Neural progenitor cell (in vitro differentiated cells): ENCODE measurements at regions not wholly inside any gene's neighbourhood (a gene's known extent, or its start where the extent isn't known, plus 50 kb on each side); places are given as distances from the start of the nearest gene placed in this dataset.

Experiments
- DNase-seq: peaks from one replicate; pipeline ENCODE4 v3.0.0-alpha.2; 2016; ENCODE audit warnings: low spot score
- H2AFZ ChIP-seq: fragments of 200-600 bp; sonication (generic); replicated peaks from 2 replicates; pipeline ENCODE4 v1.6.1; 2016; ENCODE audit warnings: antibody characterized with exemption
- H3F3A ChIP-seq: fragments of 200-600 bp; sonication (generic); 2 replicates; pipeline ENCODE4 v1.6.1; 2016; ENCODE audit warnings: antibody characterized with exemption, low read depth
- H3K27ac ChIP-seq: fragments of 200-600 bp; sonication (generic); 2 replicates; pipeline ENCODE4 v1.5.1; 2016; ENCODE audit warnings: mild to moderate bottlenecking
- H3K27me3 ChIP-seq: fragments of 200-600 bp; sonication (generic); 2 replicates; pipeline ENCODE4 v1.6.1; 2016; ENCODE audit warnings: mild to moderate bottlenecking, moderate library complexity
- H3K36me3 ChIP-seq: fragments of 200-600 bp; sonication (generic); 2 replicates; pipeline ENCODE4 v1.5.1; 2016
- H3K4me1 ChIP-seq: fragments of 200-600 bp; sonication (generic); 2 replicates; pipeline ENCODE4 v1.6.1; 2016; ENCODE audit warnings: mixed run types
- H3K4me2 ChIP-seq: fragments of 200-600 bp; sonication (generic); 2 replicates; pipeline ENCODE4 v1.6.1; 2016
- H3K4me3 ChIP-seq: fragments of 200-600 bp; sonication (generic); 2 replicates; pipeline ENCODE4 v1.5.1; 2016
- H3K79me2 ChIP-seq: fragments of 200-600 bp; sonication (generic); 2 replicates; pipeline ENCODE4 v1.6.1; 2016; ENCODE audit warnings: low read depth
- H3K9ac ChIP-seq: fragments of 200-600 bp; sonication (generic); 2 replicates; pipeline ENCODE4 v1.6.1; 2016
- H3K9me3 ChIP-seq: fragments of 200-600 bp; sonication (generic); 2 replicates; pipeline ENCODE4 v1.5.1; 2016; ENCODE audit warnings: low read depth
- H4K20me1 ChIP-seq: fragments of 200-600 bp; sonication (generic); 2 replicates; pipeline ENCODE4 v1.6.1; 2016; ENCODE audit warnings: low read depth
- H3K27ac Mint-ChIP-seq: 3 replicates; pipeline ENCODE4 v1.8.0; 2021; ENCODE audit warnings: mixed read lengths
- H3K27me3 Mint-ChIP-seq: 2 replicates; pipeline ENCODE4 v1.8.0; 2022; ENCODE audit warnings: low read depth, mild to moderate bottlenecking, inconsistent platforms, moderate library complexity, mixed read lengths; ENCODE audit not compliant: insufficient read depth
- H3K36me3 Mint-ChIP-seq: 3 replicates; pipeline ENCODE4 v1.8.0; 2021; ENCODE audit warnings: mixed read lengths
- H3K4me1 Mint-ChIP-seq: 3 replicates; pipeline ENCODE4 v1.8.0; 2021; ENCODE audit warnings: mixed read lengths
- H3K4me3 Mint-ChIP-seq: 3 replicates; pipeline ENCODE4 v1.8.0; 2021; ENCODE audit warnings: mild to moderate bottlenecking, moderate library complexity, mixed read lengths
- H3K9me3 Mint-ChIP-seq: 3 replicates; pipeline ENCODE4 v1.8.0; 2020; ENCODE audit warnings: mixed read lengths
- EZH2 ChIP-seq: fragments of 200-600 bp; sonication (generic); IDR thresholded peaks from 2 replicates; pipeline ENCODE4 v1.6.1; 2017; ENCODE audit warnings: antibody characterized with exemption, mild to moderate bottlenecking, moderate library complexity
- EZH2phosphoT487 ChIP-seq: fragments of 200-600 bp; sonication (generic); IDR thresholded peaks from 2 replicates; pipeline ENCODE4 v1.6.1; 2017; ENCODE audit warnings: antibody characterized with exemption
- TF ChIP-seq, protein P1 (sequence below): fragments of 200-600 bp; sonication (generic); IDR thresholded peaks from 2 replicates; pipeline ENCODE4 v1.5.1; 2017; ENCODE audit warnings: antibody characterized with exemption, mild to moderate bottlenecking

DNA sequence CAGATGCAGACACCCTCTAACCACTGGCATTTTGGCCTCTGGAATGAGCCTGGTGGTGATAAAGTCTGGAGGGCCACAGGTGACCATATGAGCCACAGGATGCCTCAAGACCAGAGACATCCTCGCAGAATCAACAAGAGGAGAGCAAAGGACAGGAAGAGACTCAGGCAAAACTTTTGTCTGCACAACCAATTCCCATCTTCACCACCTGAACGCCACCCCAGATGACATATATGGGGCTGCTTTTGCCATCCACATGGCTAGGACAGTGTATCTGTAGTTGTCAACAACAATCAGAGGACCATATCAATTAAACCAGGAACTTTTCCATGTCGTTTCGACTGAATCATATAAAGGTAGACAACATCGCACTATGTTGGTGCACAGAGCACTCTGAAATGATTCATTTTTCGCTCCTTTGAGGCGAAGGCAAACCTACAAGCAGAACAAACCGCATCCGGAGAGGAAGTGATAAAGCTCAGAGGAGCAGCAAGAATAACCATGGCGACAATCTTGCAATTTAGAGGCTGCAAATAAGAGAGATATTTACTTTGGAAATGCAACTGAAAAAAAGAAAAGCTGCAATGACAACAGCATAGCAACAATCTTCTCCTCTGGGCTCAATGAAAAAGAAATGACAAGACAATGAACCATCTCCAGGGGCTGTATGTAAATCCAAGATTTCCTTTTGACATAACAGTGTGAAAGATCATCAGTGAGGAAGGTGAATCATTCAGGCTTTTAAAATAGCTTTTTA is 204.5 kb downstream of the ARL4C start:
- H3K4me3 ChIP-seq: no peak overlapping the region
- H3K4me1 ChIP-seq: peaks cover 7% of the 10 kb centered on the region
- no peaks in the 10 kb centered on the region for H3K9me3 Mint-ChIP-seq
- peaks cover 8% of the 10 kb centered on the region for H3K27me3 Mint-ChIP-seq
- no peak overlapping the region for H3K27ac ChIP-seq
- no peaks in the 10 kb centered on the region for H3K9me3 ChIP-seq
- no peak overlapping the region for H3K4me2 ChIP-seq
- no peaks in the 10 kb centered on the region for H3K36me3 Mint-ChIP-seq
- no peak overlapping the region for H2AFZ ChIP-seq
- H3K27ac Mint-ChIP-seq: no peak overlapping the region
- DNase-seq: no peak
- H4K20me1 ChIP-seq: no peaks in the 10 kb centered on the region
- peaks cover 47% of the 10 kb centered on the region for H3K4me1 Mint-ChIP-seq
- H3K36me3 ChIP-seq: no peaks in the 10 kb centered on the region
- H3K79me2 ChIP-seq: no peaks in the 10 kb centered on the region
- no peak overlapping the region for H3K4me3 Mint-ChIP-seq
- no peak overlapping the region for H3K9ac ChIP-seq
- no peak for TF ChIP-seq EZH2phosphoT487
- no peak for TF ChIP-seq EZH2
- TF ChIP-seq, protein P1, sequence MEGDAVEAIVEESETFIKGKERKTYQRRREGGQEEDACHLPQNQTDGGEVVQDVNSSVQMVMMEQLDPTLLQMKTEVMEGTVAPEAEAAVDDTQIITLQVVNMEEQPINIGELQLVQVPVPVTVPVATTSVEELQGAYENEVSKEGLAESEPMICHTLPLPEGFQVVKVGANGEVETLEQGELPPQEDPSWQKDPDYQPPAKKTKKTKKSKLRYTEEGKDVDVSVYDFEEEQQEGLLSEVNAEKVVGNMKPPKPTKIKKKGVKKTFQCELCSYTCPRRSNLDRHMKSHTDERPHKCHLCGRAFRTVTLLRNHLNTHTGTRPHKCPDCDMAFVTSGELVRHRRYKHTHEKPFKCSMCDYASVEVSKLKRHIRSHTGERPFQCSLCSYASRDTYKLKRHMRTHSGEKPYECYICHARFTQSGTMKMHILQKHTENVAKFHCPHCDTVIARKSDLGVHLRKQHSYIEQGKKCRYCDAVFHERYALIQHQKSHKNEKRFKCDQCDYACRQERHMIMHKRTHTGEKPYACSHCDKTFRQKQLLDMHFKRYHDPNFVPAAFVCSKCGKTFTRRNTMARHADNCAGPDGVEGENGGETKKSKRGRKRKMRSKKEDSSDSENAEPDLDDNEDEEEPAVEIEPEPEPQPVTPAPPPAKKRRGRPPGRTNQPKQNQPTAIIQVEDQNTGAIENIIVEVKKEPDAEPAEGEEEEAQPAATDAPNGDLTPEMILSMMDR: no peak
- H3F3A ChIP-seq: peaks cover 2% of the 10 kb centered on the region
- H3K27me3 ChIP-seq: no peaks in the 10 kb centered on the region

DNA sequence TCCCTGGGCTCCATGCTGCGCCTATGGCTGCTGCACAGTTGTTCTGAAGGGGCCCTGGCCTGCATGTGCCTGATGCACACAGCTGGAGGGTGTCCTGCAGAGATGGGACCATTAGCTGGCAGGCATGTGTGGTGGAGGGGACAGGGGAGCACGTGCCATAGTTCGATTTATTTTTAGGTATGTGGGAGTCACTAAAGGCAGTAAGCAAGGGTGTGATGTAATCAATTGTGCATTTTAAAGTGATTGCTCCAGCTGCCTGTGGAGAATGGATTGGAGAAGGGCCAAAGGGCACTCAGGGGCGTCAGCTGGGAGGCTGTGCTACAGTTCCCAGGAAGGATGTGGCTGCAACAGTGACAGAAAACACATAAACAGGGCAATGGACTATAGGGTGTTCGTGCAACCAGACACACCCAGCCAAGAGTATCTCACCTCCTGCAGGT is 205.1 kb downstream of the ARL4C start:
- peaks cover 46% of the 10 kb centered on the region for H3K4me1 Mint-ChIP-seq
- Histone ChIP-seq H3K4me2 (no peak overlapping the region), H3K27ac (no peak overlapping the region), H3F3A (peaks cover 2% of the 10 kb centered on the region), H3K4me3 (no peak overlapping the region), H4K20me1 (no peaks in the 10 kb centered on the region), H2AFZ (no peak overlapping the region), H3K79me2 (no peaks in the 10 kb centered on the region), H3K36me3 (no peaks in the 10 kb centered on the region), H3K4me1 (peaks cover 12% of the 10 kb centered on the region), H3K27me3 (no peaks in the 10 kb centered on the region), H3K9ac (no peak overlapping the region), H3K9me3 (no peaks in the 10 kb centered on the region)
- H3K36me3 Mint-ChIP-seq: no peaks in the 10 kb centered on the region
- no peak overlapping the region for H3K4me3 Mint-ChIP-seq
- TF ChIP-seq EZH2phosphoT487: no peak
- TF ChIP-seq, protein P1: no peak
- TF ChIP-seq EZH2: no peak
- H3K9me3 Mint-ChIP-seq: no peaks in the 10 kb centered on the region
- peak overlapping the region; percentile 82 for H3K27ac Mint-ChIP-seq
- DNase-seq: no peak
- H3K27me3 Mint-ChIP-seq: peaks cover 8% of the 10 kb centered on the region

DNA sequence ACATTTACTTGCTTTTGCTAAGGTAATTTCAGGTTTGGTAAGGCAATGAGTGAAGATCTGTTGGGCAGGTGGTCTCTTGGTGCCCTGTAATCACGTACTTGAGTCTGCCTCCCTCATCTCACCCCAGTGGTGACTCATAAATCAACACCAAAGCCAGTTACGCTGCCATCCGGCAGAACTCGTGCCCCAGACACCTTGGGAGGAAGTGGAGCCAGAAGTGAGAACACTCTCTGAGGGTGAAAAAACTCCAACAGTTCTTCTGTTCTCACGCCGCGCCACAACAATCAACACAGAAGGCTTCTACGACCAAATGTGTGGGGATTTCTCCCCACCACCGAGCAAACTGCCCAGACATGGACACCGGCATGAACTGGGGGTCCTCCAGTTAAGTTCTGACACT is 206.2 kb downstream of the ARL4C start:
- Histone ChIP-seq H2AFZ (no peak overlapping the region), H3K4me2 (no peak overlapping the region), H4K20me1 (no peaks in the 10 kb centered on the region), H3K9me3 (no peaks in the 10 kb centered on the region), H3K27ac (no peak overlapping the region), H3F3A (no peaks in the 10 kb centered on the region), H3K79me2 (no peaks in the 10 kb centered on the region), H3K27me3 (no peaks in the 10 kb centered on the region), H3K36me3 (no peaks in the 10 kb centered on the region), H3K9ac (no peak overlapping the region), H3K4me3 (no peak overlapping the region), H3K4me1 (peaks cover 23% of the 10 kb centered on the region)
- Mint-ChIP-seq H3K9me3 (no peaks in the 10 kb centered on the region), H3K4me3 (no peak overlapping the region), H3K27ac (peak overlapping the region; percentile 25), H3K36me3 (no peaks in the 10 kb centered on the region), H3K4me1 (peaks cover 50% of the 10 kb centered on the region), H3K27me3 (peaks cover 6% of the 10 kb centered on the region)
- DNase-seq: no peak
- TF ChIP-seq EZH2phosphoT487: no peak
- TF ChIP-seq EZH2: no peak
- TF ChIP-seq, protein P1: no peak
